HG02981 (cell line): ENCODE measurements at regions not wholly inside any gene's neighbourhood (a gene's known extent, or its start where the extent isn't known, plus 50 kb on each side); places are given as distances from the start of the nearest gene placed in this dataset.

ENCODE experiments used
- ATAC-seq: cut with Tn5 transposase; IDR thresholded peaks from one replicate; pipeline ENCODE4 v1.9.1; 2021; ENCODE audit warnings: mild to moderate bottlenecking, moderate library complexity; ENCODE audit not compliant: unreplicated experiment

GRCh38 chr3:147038481-147038880, 367.9 kb downstream of the ZIC4 start:
- no peak for ATAC-seq

- no peak for ATAC-seq
These were observed 372.0 kb downstream of the ZIC4 start for GRCh38 chr3:147034359-147034758.

GRCh38 chr3:147030274-147030673, 376.1 kb downstream of the ZIC4 start:
- no peak for ATAC-seq

DNA sequence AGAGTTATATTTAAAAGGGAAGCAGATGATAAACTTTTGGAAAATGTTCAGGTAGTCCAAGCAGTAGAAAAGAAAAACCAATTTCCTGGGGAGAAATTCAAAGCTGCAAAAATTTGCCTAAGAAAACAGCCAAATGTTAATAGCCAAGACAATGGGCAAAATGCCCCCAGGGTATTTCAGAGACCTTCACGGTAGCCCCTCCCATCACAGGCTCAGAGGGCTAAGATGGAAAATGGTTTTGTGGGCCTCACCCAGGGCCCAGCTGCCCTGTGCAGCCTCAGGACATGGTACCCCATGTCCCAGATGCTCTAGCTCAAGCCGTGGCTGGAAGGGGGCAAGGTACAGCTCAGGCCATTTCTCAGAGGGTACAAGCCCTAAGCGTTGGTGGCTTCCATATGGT, 391.0 kb downstream of the ZIC4 start:
- ATAC-seq = no peak

GRCh38 chr3:147008886-147009285, 397.5 kb downstream of the ZIC4 start:
- no peak for ATAC-seq

GRCh38 chr3:147008458-147008857, 397.9 kb downstream of the ZIC4 start:
- ATAC-seq = no peak

- ATAC-seq = no peak
These were observed 398.6 kb downstream of the ZIC4 start for GRCh38 chr3:147007736-147008245.

DNA sequence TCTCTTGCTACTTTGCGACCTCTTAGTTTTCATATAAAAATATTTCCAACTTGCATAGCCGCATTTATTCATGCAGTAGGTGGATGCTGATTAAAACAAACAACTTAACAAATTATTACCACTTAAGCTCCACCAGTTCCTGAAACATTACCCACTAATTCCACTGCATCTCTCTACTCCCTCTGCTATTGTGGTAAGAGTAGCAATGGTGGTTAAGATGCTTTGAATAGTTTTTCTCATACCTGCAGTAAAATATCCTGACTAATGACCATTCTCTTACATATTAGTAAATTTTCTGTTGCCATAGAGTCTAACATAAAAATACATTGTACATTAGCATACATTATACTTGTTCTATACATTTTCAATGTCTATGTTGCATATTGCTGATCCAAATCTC, 397.6 kb upstream of the PLSCR5 start:
- no peak for ATAC-seq

GRCh38 chr3:147000274-147000673, 395.1 kb upstream of the PLSCR5 start:
- ATAC-seq = no peak

DNA sequence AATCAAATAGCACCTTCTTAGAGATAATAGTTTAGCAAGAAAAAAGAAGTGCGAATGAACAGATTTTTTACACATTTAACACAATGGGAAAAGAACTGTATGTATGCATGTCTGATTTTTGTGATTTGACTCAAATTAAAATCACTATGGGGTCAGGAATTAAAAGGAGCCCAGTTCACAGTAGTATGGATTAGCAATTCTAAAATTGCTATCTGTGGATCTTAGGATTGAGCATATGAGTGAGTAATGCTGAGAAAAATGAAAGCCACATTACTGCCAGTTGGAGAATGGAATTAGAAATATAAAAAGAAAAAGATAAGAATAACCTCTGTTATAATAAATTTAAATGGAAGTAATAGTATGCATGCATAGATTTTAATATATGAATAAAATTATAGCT, 386.8 kb upstream of the PLSCR5 start:
- no peak for ATAC-seq

- ATAC-seq = no peak
These were observed 370.3 kb upstream of the PLSCR5 start for GRCh38 chr3:146975476-146975875.

GRCh38 chr3:146975032-146975431, 369.9 kb upstream of the PLSCR5 start:
- ATAC-seq = no peak

DNA sequence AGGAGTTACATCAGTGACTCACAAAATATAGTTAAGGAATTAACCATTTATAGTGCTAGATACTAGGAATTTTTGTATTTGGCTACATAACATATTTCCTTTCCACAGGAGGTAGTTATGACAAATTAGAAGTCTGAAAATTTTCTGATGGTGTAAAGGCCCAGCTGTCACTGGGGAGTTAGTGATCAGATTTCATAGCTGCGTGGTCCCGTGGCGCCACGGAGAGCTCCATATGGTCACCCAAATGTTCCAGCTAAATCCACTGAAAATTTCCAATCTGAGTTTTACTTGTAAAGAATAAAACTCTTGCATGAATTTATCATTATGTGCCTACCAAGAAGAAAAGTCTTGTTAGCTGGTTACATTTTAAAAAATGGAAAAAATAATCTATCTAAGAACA, 368.9 kb upstream of the PLSCR5 start:
- no peak for ATAC-seq

DNA sequence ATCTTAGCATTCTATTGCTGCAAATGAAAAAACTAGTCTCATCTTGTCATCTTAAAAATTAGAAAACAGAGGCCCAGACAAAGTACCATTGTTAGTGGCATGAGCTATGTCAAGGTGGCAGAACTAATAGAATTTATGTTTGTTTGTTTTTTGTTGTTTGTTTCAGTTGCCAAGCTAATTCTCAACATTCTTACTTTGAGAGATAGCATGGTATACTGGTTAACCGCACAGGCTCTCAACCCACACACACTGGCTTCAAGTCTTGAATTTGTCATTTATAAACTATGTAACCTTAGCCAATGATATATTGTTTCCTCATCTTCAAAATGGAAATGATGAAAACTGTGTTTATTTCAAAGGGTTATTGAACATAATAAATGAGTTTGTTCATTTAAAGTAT, 367.6 kb upstream of the PLSCR5 start:
- no peak for ATAC-seq

DNA sequence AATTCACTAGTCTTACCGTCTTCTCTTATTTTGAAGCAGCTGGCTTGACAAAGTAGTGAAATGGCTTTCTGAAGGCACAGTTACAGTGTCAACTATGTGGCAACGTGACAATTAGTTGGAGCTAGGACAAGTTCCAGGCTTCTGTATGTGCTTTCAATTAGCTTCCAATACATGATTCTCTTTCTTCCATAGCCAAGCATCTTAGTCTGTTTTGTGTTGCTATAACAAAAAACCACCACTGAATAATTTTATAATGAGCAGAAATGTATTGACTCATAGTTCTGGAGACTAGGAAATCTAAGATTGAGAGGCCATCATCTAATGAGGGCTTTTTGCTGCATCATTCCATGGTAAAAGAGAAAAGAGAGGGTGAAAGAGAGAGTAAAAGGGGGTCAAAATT, 365.1 kb upstream of the PLSCR5 start:
- no peak for ATAC-seq

GRCh38 chr3:146969356-146969755, 364.2 kb upstream of the PLSCR5 start:
- ATAC-seq = no peak

- ATAC-seq = no peak
These were observed 363.1 kb upstream of the PLSCR5 start for GRCh38 chr3:146968204-146968651.

DNA sequence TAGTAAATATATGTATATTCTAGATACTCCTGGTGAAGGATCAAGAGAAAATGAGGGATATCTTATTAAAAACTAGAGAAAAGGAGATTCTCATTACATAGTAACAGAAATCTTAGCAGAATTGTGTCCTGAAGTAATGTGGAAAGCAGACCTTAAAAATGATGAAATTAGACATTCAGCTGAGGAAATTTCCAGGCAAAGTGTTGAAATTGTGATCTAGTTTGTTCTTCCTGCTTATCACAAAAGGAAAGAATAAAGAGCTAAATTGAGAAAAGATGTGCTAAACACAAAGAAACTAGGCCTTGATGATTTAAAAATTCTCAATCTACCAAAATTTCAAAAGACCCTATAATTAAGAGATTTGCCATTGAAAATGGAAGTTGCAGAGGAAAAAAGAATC, 362.6 kb upstream of the PLSCR5 start:
- ATAC-seq = no peak

DNA sequence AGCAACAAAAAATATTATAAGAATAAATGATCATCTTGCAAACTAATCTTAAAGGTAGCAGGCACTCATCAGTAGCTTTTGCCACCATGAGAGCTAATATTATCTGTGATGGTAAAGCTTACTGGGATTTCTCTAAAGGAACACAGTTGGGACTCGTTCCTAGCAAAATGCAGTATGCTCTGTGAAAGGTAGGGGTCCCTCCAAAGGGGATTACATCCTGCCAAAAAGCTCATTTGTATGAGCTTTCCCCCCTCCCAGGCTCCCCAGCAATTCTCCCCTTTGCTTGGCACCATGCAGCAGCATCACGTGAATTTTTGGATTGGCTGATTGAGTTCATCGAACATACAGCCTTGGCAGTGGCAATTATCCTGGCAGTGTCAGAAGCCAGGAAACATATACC, 361.0 kb upstream of the PLSCR5 start:
- ATAC-seq = no peak

GRCh38 chr3:146953511-146953981, 348.4 kb upstream of the PLSCR5 start:
- no peak for ATAC-seq

- ATAC-seq = no peak
These were observed 343.8 kb upstream of the PLSCR5 start for GRCh38 chr3:146948985-146949384.

- ATAC-seq = no peak
These were observed 343.0 kb upstream of the PLSCR5 start for GRCh38 chr3:146948186-146948585.

- ATAC-seq = no peak
These were observed 324.6 kb upstream of the PLSCR5 start for GRCh38 chr3:146929696-146930095.
